Activated CD4-positive, alpha-beta memory T cell treated with anti-CD3 and anti-CD28 coated beads for 36 hours (primary cell): ENCODE measurements at regions not wholly inside any gene's neighbourhood (a gene's known extent, or its start where the extent isn't known, plus 50 kb on each side); places are given as distances from the start of the nearest gene placed in this dataset.
"Not testable (repeated sequence)": the region's sequence is repeated elsewhere in the genome, so short reads cannot be mapped to it uniquely, and the experiment has no call there.

Experiments
- CTCF ChIA-PET: fragments of 350-600 bp; sonication (Branson Sonifier 250); formaldehyde crosslinking; loops from one replicate; lab custom pipeline; 2021; ENCODE audit warnings: antibody characterized with exemption, inconsistent platforms; lab: Charles Lee
- POLR2A ChIA-PET: fragments of 350-600 bp; sonication (Branson Sonifier 250); formaldehyde crosslinking; loops from one replicate; lab custom pipeline; 2021; ENCODE audit warnings: antibody characterized with exemption; lab: Charles Lee
- DNase-seq: peaks from one replicate; pipeline ENCODE4 v3.0.0-alpha.2; 2020
- H3K27ac Mint-ChIP-seq: one replicate; pipeline ENCODE4 v1.8.0; 2021; ENCODE audit warnings: mixed read lengths
- H3K27me3 Mint-ChIP-seq: one replicate; pipeline ENCODE4 v1.8.0; 2021; ENCODE audit warnings: mixed read lengths
- H3K36me3 Mint-ChIP-seq: one replicate; pipeline ENCODE4 v1.8.0; 2021; ENCODE audit warnings: mixed read lengths
- H3K4me1 Mint-ChIP-seq: one replicate; pipeline ENCODE4 v1.8.0; 2021; ENCODE audit warnings: low read depth, mixed read lengths
- H3K4me3 Mint-ChIP-seq: one replicate; pipeline ENCODE4 v1.8.0; 2021; ENCODE audit warnings: mild to moderate bottlenecking, mixed read lengths
- H3K9me3 Mint-ChIP-seq: one replicate; pipeline ENCODE4 v1.8.0; 2021; ENCODE audit warnings: mixed read lengths
- intact Hi-C: fragments of 100-400 bp; cut with micrococcal nuclease; formaldehyde crosslinking; loops from one replicate; pipeline ENCODE4 v1.15.1; 2023

DNA sequence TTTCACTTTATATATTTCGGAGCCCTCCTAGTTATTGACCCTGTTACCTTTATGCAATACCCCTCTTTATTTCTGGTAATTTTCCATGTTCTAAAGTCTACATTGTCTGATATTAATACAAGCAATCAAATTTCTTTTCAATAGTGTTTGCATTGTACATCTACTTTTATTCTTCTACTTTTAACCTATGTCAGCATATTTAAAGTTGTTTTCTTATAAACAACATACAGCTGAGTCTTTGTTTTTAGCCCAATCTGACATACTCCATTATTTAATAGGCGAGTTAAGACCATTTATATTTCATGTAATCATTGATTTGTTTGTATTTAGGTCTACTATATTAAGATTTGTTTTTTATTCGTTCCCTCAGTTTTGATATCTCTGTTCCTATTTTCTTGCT lies 108.5 kb upstream of the SPACA7 start:
- H3K27me3 Mint-ChIP-seq: peaks cover 7% of the 10 kb centered on the region
- no peak for DNase-seq
- H3K9me3 Mint-ChIP-seq: no peaks in the 10 kb centered on the region
- no peak overlapping the region for H3K4me3 Mint-ChIP-seq
- no peaks in the 10 kb centered on the region for H3K4me1 Mint-ChIP-seq
- POLR2A ChIA-PET: no interaction called here
- H3K36me3 Mint-ChIP-seq: no peaks in the 10 kb centered on the region
- CTCF ChIA-PET: no interaction called here
- intact Hi-C loops: no loop called here
- no peak overlapping the region for H3K27ac Mint-ChIP-seq

DNA sequence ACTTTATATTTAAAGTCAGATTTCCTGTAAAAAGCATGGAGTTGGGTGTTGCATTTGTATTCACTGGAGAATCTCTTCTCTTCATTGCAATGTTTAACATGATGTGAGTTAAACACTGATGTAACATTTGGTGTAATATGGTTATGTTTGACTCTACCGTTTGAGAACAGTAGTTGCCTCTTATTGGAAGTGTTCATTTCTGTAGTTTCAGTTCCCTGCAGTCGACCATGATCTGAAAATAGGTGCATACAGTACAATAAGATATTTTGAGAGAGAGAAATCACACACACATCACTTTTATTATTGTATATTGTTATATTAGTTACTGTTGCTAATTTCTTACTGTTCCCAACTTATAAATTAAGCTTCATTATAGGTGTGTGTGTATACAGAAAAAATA lies 105.2 kb upstream of the SPACA7 start:
- Mint-ChIP-seq H3K27me3 (peaks cover 12% of the 10 kb centered on the region), H3K36me3 (no peaks in the 10 kb centered on the region), H3K27ac (no peak overlapping the region), H3K4me1 (no peaks in the 10 kb centered on the region), H3K9me3 (no peaks in the 10 kb centered on the region), H3K4me3 (no peak overlapping the region)
- ChIA-PET CTCF (no interaction called here), POLR2A (no interaction called here)
- DNase-seq: no peak
- intact Hi-C loops: no loop called here

DNA sequence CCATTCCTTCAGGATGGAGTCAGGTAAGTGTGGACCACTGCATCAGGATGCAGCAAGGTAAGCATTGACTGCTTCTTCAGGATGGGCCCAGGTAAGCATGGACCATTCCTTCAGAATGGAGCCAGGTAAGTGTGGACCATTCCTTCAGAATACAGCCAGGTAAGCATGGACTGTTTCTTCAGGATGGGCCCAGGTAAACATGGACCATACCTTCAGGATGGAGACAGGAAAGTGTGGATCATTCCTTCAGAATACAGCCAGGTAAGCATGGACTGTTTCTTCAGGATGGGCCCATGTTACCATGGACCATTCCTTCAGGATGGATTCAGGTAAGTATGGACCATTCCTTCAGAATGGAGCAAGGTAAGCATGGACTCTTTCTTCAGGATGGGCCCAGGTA lies 89.4 kb upstream of the SPACA7 start:
- DNase-seq, H3K36me3 Mint-ChIP-seq, H3K4me3 Mint-ChIP-seq, H3K27me3 Mint-ChIP-seq, POLR2A ChIA-PET, CTCF ChIA-PET, H3K9me3 Mint-ChIP-seq, H3K4me1 Mint-ChIP-seq, H3K27ac Mint-ChIP-seq, intact Hi-C loops: not testable (repeated sequence)

DNA sequence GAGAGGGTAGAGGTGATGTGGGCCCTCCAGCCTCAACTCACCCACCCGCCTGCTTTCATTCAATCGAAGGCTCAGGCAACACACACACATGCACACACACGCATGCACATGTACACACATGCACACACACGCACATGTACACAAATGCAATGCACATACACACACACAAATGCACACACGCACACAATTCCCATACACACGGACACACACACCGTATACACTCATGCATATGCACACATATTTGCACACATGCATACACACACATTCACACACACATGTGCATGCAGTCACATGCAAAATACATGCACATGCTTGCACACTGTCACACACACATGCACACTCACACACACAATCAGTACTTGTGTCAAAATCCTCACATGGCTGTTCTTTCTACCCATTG lies 55.9 kb upstream of the SPACA7 start:
- DNase-seq: no peak
- ChIA-PET CTCF (no interaction called here), POLR2A (no interaction called here)
- Mint-ChIP-seq H3K4me1 (no peaks in the 10 kb centered on the region), H3K36me3 (no peaks in the 10 kb centered on the region), H3K9me3 (no peaks in the 10 kb centered on the region), H3K4me3 (no peak overlapping the region), H3K27ac (no peak overlapping the region), H3K27me3 (peaks cover 6% of the 10 kb centered on the region)
- intact Hi-C loops: no loop called here

DNA sequence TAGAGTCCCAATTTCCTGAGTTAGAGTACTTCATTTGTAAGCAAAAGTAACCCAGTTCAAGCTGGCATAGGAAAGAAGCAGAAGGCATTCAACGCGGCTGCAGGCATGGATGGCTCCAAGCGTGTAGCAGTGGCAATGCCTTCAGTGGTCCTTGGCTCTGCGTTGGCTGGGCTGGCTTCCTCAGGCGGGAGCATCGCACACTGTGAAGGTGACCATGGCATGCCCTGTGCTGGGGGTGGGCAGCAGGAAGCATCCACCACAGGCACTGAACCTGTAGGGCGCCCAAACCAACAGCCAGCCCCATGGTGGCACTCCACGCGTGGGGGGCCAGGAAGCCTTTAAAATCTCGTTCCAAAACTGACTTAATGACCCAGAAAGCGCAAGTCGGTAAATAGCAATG lies 53.6 kb upstream of the SPACA7 start:
- intact Hi-C loops: no loop called here
- CTCF ChIA-PET: no interaction called here

DNA sequence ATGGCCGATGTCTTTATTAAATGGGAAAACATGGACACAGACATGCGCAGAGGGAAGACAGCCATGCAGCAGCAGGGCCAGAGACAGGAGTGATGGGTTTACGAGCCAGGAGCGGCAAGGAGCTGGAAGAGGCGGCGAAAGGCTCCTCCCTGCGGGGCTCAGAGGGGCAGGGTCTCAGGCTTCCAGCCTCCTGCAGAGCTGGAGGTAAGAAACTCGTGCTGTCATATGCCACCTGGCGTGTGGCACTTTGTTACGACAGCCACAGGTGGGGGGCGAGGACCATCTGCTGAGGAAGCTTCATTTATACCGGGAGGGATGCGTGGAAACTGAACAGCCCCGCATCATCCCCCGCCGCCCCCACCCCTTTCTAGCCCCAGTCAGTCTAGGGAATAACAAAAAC lies 52.0 kb upstream of the SPACA7 start:
- Mint-ChIP-seq H3K27me3 (peaks cover 2% of the 10 kb centered on the region), H3K4me1 (no peaks in the 10 kb centered on the region), H3K27ac (no peak overlapping the region), H3K4me3 (no peak overlapping the region), H3K9me3 (no peaks in the 10 kb centered on the region), H3K36me3 (no peaks in the 10 kb centered on the region)
- ChIA-PET CTCF (no interaction called here), POLR2A (no interaction called here)
- intact Hi-C loops: no loop called here
- DNase-seq: no peak

More for the DNA sequence above, 53.6 kb upstream of the SPACA7 start:
- H3K9me3 Mint-ChIP-seq: no peaks in the 10 kb centered on the region
- H3K27ac Mint-ChIP-seq: no peak overlapping the region
- DNase-seq: no peak
- H3K4me3 Mint-ChIP-seq: no peak overlapping the region
- H3K27me3 Mint-ChIP-seq: peaks cover 2% of the 10 kb centered on the region
- no peaks in the 10 kb centered on the region for H3K4me1 Mint-ChIP-seq
- POLR2A ChIA-PET: no interaction called here
- no peaks in the 10 kb centered on the region for H3K36me3 Mint-ChIP-seq

DNA sequence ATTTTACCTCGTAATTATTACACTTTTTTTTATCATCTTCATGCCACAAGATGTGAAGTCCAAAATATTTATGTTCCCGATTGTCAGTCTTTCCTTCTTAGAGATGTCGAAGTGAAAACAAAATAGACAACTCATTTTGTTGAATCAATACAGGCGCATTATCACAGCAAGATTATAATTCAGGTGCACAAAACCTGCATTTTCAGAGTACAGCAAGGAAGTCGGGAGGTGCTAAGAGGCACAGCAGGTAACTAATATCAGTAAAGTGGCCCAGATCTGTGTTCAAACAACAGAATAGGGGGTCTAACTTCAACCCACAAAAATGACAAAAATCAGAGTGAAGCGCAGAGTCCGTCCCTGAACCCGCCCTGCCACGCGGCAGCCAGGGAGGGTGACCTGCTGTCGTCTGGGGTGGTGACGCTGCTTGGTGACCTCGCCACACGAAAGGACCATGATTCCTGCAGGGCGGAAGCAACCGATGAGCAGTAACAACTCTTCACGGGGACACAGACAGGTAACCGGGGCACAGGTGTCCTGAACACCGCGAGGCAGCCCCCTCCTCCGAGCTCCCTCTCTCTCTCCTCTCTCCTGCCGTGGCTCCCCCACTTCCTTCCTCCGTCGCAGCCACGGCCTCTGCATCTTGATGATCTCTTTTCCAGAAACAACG lies 50.9 kb upstream of the SPACA7 start:
- POLR2A ChIA-PET: no interaction called here
- intact Hi-C loops: no loop called here
- no peak overlapping the region for H3K4me3 Mint-ChIP-seq

DNA sequence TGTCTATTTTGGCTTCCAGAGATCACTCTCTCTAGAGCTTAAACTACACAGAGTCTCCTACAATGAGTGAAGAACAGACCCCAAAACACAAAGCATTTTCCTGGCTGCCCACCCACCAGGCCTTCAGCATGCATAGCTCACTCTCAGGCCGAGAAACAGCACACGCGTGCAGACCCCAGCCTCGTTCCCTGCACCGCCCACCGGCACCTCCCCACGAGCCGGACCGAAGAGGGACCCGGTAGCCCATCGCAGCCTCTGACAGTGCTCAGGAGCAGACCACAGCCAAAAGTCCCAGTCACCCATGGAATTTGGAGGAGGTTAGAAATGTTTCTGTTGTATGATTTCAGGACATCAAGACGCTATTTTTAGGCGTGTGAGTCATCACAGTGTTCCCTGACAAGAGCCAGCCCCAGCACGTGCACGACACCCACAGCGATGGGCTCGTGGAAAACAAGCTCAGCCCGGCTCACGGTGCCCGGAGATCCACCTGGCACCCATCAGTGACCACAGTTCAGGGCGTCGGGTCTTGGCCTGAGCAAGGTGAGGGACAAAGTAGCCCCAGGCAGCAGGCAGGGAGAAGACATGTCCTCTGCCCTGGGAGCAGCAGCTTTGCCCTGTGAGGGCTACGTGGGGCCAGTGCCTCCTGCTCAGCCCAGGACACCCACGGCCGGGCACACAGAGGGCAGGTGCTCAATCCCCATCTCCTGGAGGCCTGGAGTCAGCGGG lies 50.1 kb upstream of the SPACA7 start:
- H3K27me3 Mint-ChIP-seq: peaks cover 11% of the 10 kb centered on the region
- no peaks in the 10 kb centered on the region for H3K4me1 Mint-ChIP-seq
- no peaks in the 10 kb centered on the region for H3K9me3 Mint-ChIP-seq
- no peak overlapping the region for H3K27ac Mint-ChIP-seq
- POLR2A ChIA-PET: interaction anchor here (0.6 kb wide), 1 partner anchor 584 kb away, joined by 3 read pairs; no protein-coding TSS in a partner anchor
- CTCF ChIA-PET: no interaction called here
- DNase-seq: no peak
- intact Hi-C loops: no loop called here
- H3K4me3 Mint-ChIP-seq: no peak overlapping the region
- no peaks in the 10 kb centered on the region for H3K36me3 Mint-ChIP-seq

More for the DNA sequence above, 50.9 kb upstream of the SPACA7 start:
- Mint-ChIP-seq H3K27me3 (peaks cover 6% of the 10 kb centered on the region), H3K36me3 (no peaks in the 10 kb centered on the region), H3K9me3 (no peaks in the 10 kb centered on the region), H3K27ac (no peak overlapping the region), H3K4me1 (no peaks in the 10 kb centered on the region)
- CTCF ChIA-PET: no interaction called here
- DNase-seq: no peak
